ENCODE measurements at regions not wholly inside any gene's neighbourhood (a gene's known extent, or its start where the extent isn't known, plus 50 kb on each side); places are given as distances from the start of the nearest gene placed in this dataset.

- no peak for TF ChIP-seq TEAD4 (CRISPR knock-in tag; IDR thresholded peaks at IDR 0.05)
- TF ChIP-seq, protein P1, sequence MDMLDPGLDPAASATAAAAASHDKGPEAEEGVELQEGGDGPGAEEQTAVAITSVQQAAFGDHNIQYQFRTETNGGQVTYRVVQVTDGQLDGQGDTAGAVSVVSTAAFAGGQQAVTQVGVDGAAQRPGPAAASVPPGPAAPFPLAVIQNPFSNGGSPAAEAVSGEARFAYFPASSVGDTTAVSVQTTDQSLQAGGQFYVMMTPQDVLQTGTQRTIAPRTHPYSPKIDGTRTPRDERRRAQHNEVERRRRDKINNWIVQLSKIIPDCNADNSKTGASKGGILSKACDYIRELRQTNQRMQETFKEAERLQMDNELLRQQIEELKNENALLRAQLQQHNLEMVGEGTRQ (CRISPR knock-in tag; IDR thresholded peaks at IDR 0.05), result no peak
- TF ChIP-seq, protein P2, sequence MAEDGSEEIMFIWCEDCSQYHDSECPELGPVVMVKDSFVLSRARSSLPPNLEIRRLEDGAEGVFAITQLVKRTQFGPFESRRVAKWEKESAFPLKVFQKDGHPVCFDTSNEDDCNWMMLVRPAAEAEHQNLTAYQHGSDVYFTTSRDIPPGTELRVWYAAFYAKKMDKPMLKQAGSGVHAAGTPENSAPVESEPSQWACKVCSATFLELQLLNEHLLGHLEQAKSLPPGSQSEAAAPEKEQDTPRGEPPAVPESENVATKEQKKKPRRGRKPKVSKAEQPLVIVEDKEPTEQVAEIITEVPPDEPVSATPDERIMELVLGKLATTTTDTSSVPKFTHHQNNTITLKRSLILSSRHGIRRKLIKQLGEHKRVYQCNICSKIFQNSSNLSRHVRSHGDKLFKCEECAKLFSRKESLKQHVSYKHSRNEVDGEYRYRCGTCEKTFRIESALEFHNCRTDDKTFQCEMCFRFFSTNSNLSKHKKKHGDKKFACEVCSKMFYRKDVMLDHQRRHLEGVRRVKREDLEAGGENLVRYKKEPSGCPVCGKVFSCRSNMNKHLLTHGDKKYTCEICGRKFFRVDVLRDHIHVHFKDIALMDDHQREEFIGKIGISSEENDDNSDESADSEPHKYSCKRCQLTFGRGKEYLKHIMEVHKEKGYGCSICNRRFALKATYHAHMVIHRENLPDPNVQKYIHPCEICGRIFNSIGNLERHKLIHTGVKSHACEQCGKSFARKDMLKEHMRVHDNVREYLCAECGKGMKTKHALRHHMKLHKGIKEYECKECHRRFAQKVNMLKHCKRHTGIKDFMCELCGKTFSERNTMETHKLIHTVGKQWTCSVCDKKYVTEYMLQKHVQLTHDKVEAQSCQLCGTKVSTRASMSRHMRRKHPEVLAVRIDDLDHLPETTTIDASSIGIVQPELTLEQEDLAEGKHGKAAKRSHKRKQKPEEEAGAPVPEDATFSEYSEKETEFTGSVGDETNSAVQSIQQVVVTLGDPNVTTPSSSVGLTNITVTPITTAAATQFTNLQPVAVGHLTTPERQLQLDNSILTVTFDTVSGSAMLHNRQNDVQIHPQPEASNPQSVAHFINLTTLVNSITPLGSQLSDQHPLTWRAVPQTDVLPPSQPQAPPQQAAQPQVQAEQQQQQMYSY (CRISPR knock-in tag; IDR thresholded peaks at IDR 0.05), result no peak
- no peak for TF ChIP-seq ZNF219 (CRISPR knock-in tag; IDR thresholded peaks at IDR 0.05; ENCODE audit: borderline replicate concordance)
- TF ChIP-seq, protein P3, sequence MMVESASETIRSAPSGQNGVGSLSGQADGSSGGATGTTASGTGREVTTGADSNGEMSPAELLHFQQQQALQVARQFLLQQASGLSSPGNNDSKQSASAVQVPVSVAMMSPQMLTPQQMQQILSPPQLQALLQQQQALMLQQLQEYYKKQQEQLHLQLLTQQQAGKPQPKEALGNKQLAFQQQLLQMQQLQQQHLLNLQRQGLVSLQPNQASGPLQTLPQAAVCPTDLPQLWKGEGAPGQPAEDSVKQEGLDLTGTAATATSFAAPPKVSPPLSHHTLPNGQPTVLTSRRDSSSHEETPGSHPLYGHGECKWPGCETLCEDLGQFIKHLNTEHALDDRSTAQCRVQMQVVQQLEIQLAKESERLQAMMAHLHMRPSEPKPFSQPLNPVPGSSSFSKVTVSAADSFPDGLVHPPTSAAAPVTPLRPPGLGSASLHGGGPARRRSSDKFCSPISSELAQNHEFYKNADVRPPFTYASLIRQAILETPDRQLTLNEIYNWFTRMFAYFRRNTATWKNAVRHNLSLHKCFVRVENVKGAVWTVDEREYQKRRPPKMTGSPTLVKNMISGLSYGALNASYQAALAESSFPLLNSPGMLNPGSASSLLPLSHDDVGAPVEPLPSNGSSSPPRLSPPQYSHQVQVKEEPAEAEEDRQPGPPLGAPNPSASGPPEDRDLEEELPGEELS (CRISPR knock-in tag; IDR thresholded peaks at IDR 0.05), result no peak
- no peak for TF ChIP-seq RORB (CRISPR knock-in tag; IDR thresholded peaks at IDR 0.05)
- no peak for TF ChIP-seq RELA (CRISPR knock-in tag; IDR thresholded peaks at IDR 0.05; ENCODE audit: borderline replicate concordance)
- no peak for TF ChIP-seq GTF2I (CRISPR knock-in tag; conservative IDR thresholded peaks at IDR 0.05)
- TF ChIP-seq OVOL2 (CRISPR knock-in tag; IDR thresholded peaks at IDR 0.05; ENCODE audit: borderline replicate concordance), result no peak
- TF ChIP-seq HMGA2 (CRISPR knock-in tag; IDR thresholded peaks at IDR 0.05), result no peak
- no peak for TF ChIP-seq NR1H2 (CRISPR knock-in tag; IDR thresholded peaks at IDR 0.05)
These were observed 72.9 kb downstream of the C1QL2 start (continued) for GRCh38 chr2:119085613-119086012.

DNA sequence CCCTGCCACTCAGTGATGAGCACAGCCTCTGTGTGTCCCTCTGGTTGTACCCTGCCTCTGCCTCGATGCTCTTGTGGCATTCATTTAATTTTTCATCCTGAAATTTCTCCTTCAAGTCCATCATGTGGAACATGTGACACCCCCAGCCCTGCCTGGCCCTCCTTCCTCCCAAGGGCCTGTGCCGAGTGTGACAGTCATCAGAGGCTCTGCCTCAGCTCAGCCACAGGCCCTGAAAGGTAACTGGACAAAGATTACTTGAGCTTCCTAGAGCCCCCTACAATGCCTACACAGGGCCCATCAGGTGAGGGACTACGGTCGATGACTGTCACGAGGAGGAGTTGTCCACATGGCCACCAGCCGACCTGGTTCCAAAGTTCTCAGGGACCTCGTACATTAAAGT is 75.1 kb downstream of the C1QL2 start:
- POLR2A ChIA-PET, result no interaction called here
- no peak for TF ChIP-seq EMX1 (CRISPR knock-in tag; IDR thresholded peaks at IDR 0.05)
- no peak for TF ChIP-seq ETV6 (CRISPR knock-in tag; IDR thresholded peaks at IDR 0.05)
- DNase-seq (ENCODE audit: low spot score) (no peak), ATAC-seq (no peak)
- no peaks in the 10 kb centered on the region for H3K36me3 Mint-ChIP-seq
- no peaks in the 10 kb centered on the region for H3K9me3 Mint-ChIP-seq
- CTCF ChIA-PET, result no interaction called here
- no peak overlapping the region for H3K27ac Mint-ChIP-seq
- no peak overlapping the region for H3K4me3 Mint-ChIP-seq
- H3K4me1 Mint-ChIP-seq, result peaks cover 3% of the 10 kb centered on the region; the same call in 1 of the 2 replicates
- no peaks in the 10 kb centered on the region for H3K27me3 Mint-ChIP-seq (ENCODE audit: low read depth)

DNA sequence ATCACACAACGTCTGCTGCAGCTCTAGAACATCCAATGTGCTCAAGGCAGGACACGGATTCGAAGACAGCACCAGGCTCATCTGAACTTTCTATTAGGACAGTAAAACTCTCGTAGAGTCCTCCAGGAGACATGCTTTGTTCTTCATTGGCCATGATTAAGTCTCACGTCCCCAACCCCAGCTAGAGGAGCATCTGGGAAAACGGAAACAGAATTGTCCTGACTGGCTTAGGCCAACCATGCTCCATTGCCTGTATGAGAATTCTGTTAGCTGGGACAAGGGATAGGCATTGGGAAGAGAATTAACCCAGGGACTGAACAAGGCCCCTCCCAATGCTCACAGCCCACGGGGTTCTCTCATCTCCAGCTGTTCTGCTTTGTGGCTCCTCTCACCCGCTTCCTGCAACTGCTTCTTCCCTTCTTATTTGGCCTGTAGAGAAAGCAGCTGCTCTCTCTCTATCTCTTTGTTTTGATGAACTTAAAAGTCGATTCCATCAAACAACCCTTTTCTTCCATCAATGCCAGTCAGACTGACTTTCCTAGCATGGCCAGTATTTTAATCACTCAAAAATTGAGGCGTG is 75.6 kb downstream of the C1QL2 start:
- no peaks in the 10 kb centered on the region for H3K9me3 Mint-ChIP-seq
- H3K4me3 Mint-ChIP-seq, result no peak overlapping the region
- no peaks in the 10 kb centered on the region for H3K27me3 Mint-ChIP-seq (ENCODE audit: low read depth)
- H3K36me3 Mint-ChIP-seq, result no peaks in the 10 kb centered on the region
- POLR2A ChIA-PET, result no interaction called here
- CTCF ChIA-PET, result no interaction called here
- no peak overlapping the region for H3K27ac Mint-ChIP-seq
- ATAC-seq, result no peak
- H3K4me1 Mint-ChIP-seq, result peaks cover 3% of the 10 kb centered on the region; the same call in 1 of the 2 replicates
- no peak for DNase-seq (ENCODE audit: low spot score)
- TF ChIP-seq, protein P4, sequence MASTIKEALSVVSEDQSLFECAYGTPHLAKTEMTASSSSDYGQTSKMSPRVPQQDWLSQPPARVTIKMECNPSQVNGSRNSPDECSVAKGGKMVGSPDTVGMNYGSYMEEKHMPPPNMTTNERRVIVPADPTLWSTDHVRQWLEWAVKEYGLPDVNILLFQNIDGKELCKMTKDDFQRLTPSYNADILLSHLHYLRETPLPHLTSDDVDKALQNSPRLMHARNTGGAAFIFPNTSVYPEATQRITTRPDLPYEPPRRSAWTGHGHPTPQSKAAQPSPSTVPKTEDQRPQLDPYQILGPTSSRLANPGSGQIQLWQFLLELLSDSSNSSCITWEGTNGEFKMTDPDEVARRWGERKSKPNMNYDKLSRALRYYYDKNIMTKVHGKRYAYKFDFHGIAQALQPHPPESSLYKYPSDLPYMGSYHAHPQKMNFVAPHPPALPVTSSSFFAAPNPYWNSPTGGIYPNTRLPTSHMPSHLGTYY (CRISPR knock-in tag; IDR thresholded peaks at IDR 0.05), result no peak
- TF ChIP-seq CDX4 (CRISPR knock-in tag; IDR thresholded peaks at IDR 0.05; ENCODE audit: borderline replicate concordance) (no peak), NR1H2 (CRISPR knock-in tag; IDR thresholded peaks at IDR 0.05) (no peak), ZNF138 (CRISPR knock-in tag; conservative IDR thresholded peaks at IDR 0.05) (no peak), CREB1 (CRISPR knock-in tag; IDR thresholded peaks at IDR 0.05) (no peak), ZNF281 (CRISPR knock-in tag; IDR thresholded peaks at IDR 0.05) (no peak)
- TF ChIP-seq, protein P5, sequence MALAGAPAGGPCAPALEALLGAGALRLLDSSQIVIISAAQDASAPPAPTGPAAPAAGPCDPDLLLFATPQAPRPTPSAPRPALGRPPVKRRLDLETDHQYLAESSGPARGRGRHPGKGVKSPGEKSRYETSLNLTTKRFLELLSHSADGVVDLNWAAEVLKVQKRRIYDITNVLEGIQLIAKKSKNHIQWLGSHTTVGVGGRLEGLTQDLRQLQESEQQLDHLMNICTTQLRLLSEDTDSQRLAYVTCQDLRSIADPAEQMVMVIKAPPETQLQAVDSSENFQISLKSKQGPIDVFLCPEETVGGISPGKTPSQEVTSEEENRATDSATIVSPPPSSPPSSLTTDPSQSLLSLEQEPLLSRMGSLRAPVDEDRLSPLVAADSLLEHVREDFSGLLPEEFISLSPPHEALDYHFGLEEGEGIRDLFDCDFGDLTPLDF (CRISPR knock-in tag; IDR thresholded peaks at IDR 0.05), result no peak
- TF ChIP-seq, protein P6, sequence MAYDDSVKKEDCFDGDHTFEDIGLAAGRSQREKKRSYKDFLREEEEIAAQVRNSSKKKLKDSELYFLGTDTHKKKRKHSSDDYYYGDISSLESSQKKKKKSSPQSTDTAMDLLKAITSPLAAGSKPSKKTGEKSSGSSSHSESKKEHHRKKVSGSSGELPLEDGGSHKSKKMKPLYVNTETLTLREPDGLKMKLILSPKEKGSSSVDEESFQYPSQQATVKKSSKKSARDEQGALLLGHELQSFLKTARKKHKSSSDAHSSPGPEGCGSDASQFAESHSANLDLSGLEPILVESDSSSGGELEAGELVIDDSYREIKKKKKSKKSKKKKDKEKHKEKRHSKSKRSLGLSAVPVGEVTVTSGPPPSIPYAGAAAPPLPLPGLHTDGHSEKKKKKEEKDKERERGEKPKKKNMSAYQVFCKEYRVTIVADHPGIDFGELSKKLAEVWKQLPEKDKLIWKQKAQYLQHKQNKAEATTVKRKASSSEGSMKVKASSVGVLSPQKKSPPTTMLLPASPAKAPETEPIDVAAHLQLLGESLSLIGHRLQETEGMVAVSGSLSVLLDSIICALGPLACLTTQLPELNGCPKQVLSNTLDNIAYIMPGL (CRISPR knock-in tag; IDR thresholded peaks at IDR 0.05), result no peak
